Sigmoid colon (tissue), 6 donors: ENCODE measurements at regions not wholly inside any gene's neighbourhood (a gene's known extent, or its start where the extent isn't known, plus 50 kb on each side); places are given as distances from the start of the nearest gene placed in this dataset.

Experiments used
- DNase-seq: peaks from one replicate; pipeline ENCODE4 v3.0.0-alpha.2; 2019
- H3K27ac ChIP-seq, 4 donors: fragments of 200-600 bp; sonication (generic); one replicate each; pipeline ENCODE4 v1.5.1; 2016 to 2019; ENCODE audit warnings: mild to moderate bottlenecking in 1 of 4
- H3K27me3 ChIP-seq, 3 donors: fragments of 200-600 bp; sonication (generic); one replicate each; pipeline ENCODE4 v1.5.1; 2019; ENCODE audit warnings: mild to moderate bottlenecking in 1 of 3
- H3K36me3 ChIP-seq, 4 donors: fragments of 200-600 bp; sonication (generic); one replicate each; pipeline ENCODE4 v1.5.1; 2016 to 2019
- H3K4me1 ChIP-seq, 4 donors: fragments of 200-600 bp; sonication (generic); one replicate each; pipeline ENCODE4 v1.5.1; 2017 to 2019
- H3K4me3 ChIP-seq, 4 donors: fragments of 200-600 bp; sonication (generic); one replicate each; pipeline ENCODE4 v1.5.1; 2017 to 2019; ENCODE audit warnings: mild to moderate bottlenecking in 2 of 4, moderate library complexity in 1 of 4
- H3K9me3 ChIP-seq, 4 donors: fragments of 200-600 bp in 3 of 4; sonication (generic) in 3 of 4; one replicate each; pipeline versions ENCODE4 v1.5.1 to v1.6.1; 2013 to 2019
- CTCF ChIP-seq, 4 experiments: fragments of 450-650 bp in 3 of 4; fragments of 200-600 bp in 1 of 4; IDR thresholded peaks; one replicate each; pipeline ENCODE4 v1.5.1; 2016 to 2019; ENCODE audit warnings: antibody characterized with exemption in 4 of 4, mild to moderate bottlenecking in 3 of 4, moderate library complexity in 2 of 4
- EP300 ChIP-seq, 4 donors: sonication (generic); formaldehyde crosslinking; IDR thresholded peaks; one replicate each; pipeline ENCODE4 v1.6.1; 2017; ENCODE audit warnings: antibody characterized with exemption in 4 of 4
- POLR2A ChIP-seq, 2 donors: fragments of 450-650 bp; IDR thresholded peaks; one replicate each; pipeline ENCODE4 v1.6.1; 2016; ENCODE audit warnings: antibody characterized with exemption in 2 of 2, mild to moderate bottlenecking in 2 of 2, moderate library complexity in 2 of 2
- POLR2AphosphoS5 ChIP-seq, 4 donors: sonication (generic); formaldehyde crosslinking; IDR thresholded peaks; one replicate each; pipeline ENCODE4 v1.6.1; 2017; ENCODE audit warnings: antibody characterized with exemption in 4 of 4
- WGBS, 2 donors: extraction: QIAGEN DNeasy Blood & Tissue Kit; methylation state at CpG; one replicate each; pipeline ENCODE4 v1.1.7; 2013; 5-methylcytosine and 5-hydroxymethylcytosine counted together
- intact Hi-C: fragments of 100-400 bp; cut with DNase I; formaldehyde crosslinking; loops from one replicate; pipeline ENCODE4 v1.15.1; 2023
- donor health status: healthy with polysubstance abuse.
- donor health status: healthy.

GRCh38 chr3:31016196-31016595 is 121.7 kb upstream of the GADL1 start:
- no peaks in the 10 kb centered on the region for H3K9me3 ChIP-seq
- intact Hi-C loops, result no loop called here
- no peak overlapping the region for H3K4me3 ChIP-seq
- no peaks in the 10 kb centered on the region for H3K27me3 ChIP-seq
- H3K27ac ChIP-seq, result no peak overlapping the region
- no peaks in the 10 kb centered on the region for H3K36me3 ChIP-seq
- WGBS, 2 donors, result 41 to 81% methylated on average over 2 of the region's 2 CpGs
- DNase-seq, result no peak
- TF ChIP-seq EP300 (IDR thresholded peaks at IDR 0.05) (no peak), POLR2A (IDR thresholded peaks at IDR 0.05) (no peak), POLR2AphosphoS5 (IDR thresholded peaks at IDR 0.05) (no peak), CTCF (IDR thresholded peaks at IDR 0.05) (no peak)
- H3K4me1 ChIP-seq, result no peaks in the 10 kb centered on the region

- Histone ChIP-seq H3K4me1 (no peaks in the 10 kb centered on the region), H3K4me3 (no peak overlapping the region), H3K27me3 (no peaks in the 10 kb centered on the region), H3K36me3 (no peaks in the 10 kb centered on the region), H3K9me3 (peaks cover 0 to 3% (median 0%) of the 10 kb centered on the region in 4 donors), H3K27ac (peak overlapping the region in 1 of 4 donors; percentile 2)
- intact Hi-C loops, result no loop called here
- TF ChIP-seq POLR2AphosphoS5 (IDR thresholded peaks at IDR 0.05) (no peak), POLR2A (IDR thresholded peaks at IDR 0.05) (no peak), EP300 (IDR thresholded peaks at IDR 0.05) (no peak), CTCF (IDR thresholded peaks at IDR 0.05) (no peak)
- no peak for DNase-seq
Observed at GRCh38 chr3:31022716-31023115, 128.3 kb upstream of the GADL1 start.

GRCh38 chr3:31025541-31025940 is 131.1 kb upstream of the GADL1 start:
- 89 to 95% methylated on average over 2 of the region's 2 CpGs for WGBS, 2 donors
- intact Hi-C loops, result no loop called here
- Histone ChIP-seq H3K27ac (no peak overlapping the region), H3K9me3 (peaks cover 0 to 10% (median 0%) of the 10 kb centered on the region in 4 donors), H3K4me1 (no peaks in the 10 kb centered on the region), H3K36me3 (no peaks in the 10 kb centered on the region), H3K27me3 (no peaks in the 10 kb centered on the region), H3K4me3 (no peak overlapping the region)
- no peak for DNase-seq
- no peak for TF ChIP-seq EP300 (IDR thresholded peaks at IDR 0.05)
- no peak for TF ChIP-seq POLR2AphosphoS5 (IDR thresholded peaks at IDR 0.05)
- no peak for TF ChIP-seq POLR2A (IDR thresholded peaks at IDR 0.05)
- no peak for TF ChIP-seq CTCF (IDR thresholded peaks at IDR 0.05)

GRCh38 chr3:31027191-31027761 is 132.8 kb upstream of the GADL1 start:
- Histone ChIP-seq H3K27ac (no peak overlapping the region), H3K4me1 (no peaks in the 10 kb centered on the region), H3K9me3 (peaks cover 0 to 10% (median 0%) of the 10 kb centered on the region in 4 donors), H3K4me3 (no peak overlapping the region), H3K36me3 (no peaks in the 10 kb centered on the region), H3K27me3 (no peaks in the 10 kb centered on the region)
- 52 to 83% methylated on average over 1 of the region's 1 CpG for WGBS, 2 donors
- intact Hi-C loops, result no loop called here
- DNase-seq, result no peak
- TF ChIP-seq EP300 (IDR thresholded peaks at IDR 0.05) (no peak), CTCF (IDR thresholded peaks at IDR 0.05) (no peak), POLR2A (IDR thresholded peaks at IDR 0.05) (no peak), POLR2AphosphoS5 (IDR thresholded peaks at IDR 0.05) (no peak)

GRCh38 chr3:31027914-31028313 is 133.5 kb upstream of the GADL1 start:
- no peak overlapping the region for H3K4me3 ChIP-seq
- H3K27ac ChIP-seq, result no peak overlapping the region
- TF ChIP-seq POLR2AphosphoS5 (IDR thresholded peaks at IDR 0.05) (no peak), CTCF (IDR thresholded peaks at IDR 0.05) (no peak), EP300 (IDR thresholded peaks at IDR 0.05) (no peak), POLR2A (IDR thresholded peaks at IDR 0.05) (no peak)
- no peaks in the 10 kb centered on the region for H3K27me3 ChIP-seq
- intact Hi-C loops, result no loop called here
- no peak for DNase-seq
- no peaks in the 10 kb centered on the region for H3K4me1 ChIP-seq
- H3K9me3 ChIP-seq, result peaks cover 0 to 10% (median 0%) of the 10 kb centered on the region in 4 donors
- no peaks in the 10 kb centered on the region for H3K36me3 ChIP-seq
- 94 to 98% methylated on average over 2 of the region's 2 CpGs for WGBS, 2 donors
